Left ventricle myocardium inferior (tissue), 1 donor: ENCODE measurements at regions not wholly inside any gene's neighbourhood (a gene's known extent, or its start where the extent isn't known, plus 50 kb on each side); places are given as distances from the start of the nearest gene placed in this dataset.

Experiments used
- DNase-seq: peaks from one replicate; pipeline ENCODE4 v3.0.0-alpha.2; 2020
- H3K27ac ChIP-seq: fragments of 200-600 bp; replicated peaks from 2 replicates; pipeline ENCODE4 v1.8.0; 2021
- H3K27me3 ChIP-seq: fragments of 200-600 bp; 2 replicates; pipeline ENCODE4 v1.8.0; 2021; ENCODE audit warnings: low read depth
- H3K36me3 ChIP-seq: fragments of 200-600 bp; 2 replicates; pipeline ENCODE4 v1.8.0; 2021
- H3K4me1 ChIP-seq: fragments of 200-600 bp; 2 replicates; pipeline ENCODE4 v1.8.0; 2021
- H3K4me3 ChIP-seq: fragments of 200-600 bp; 2 replicates; pipeline ENCODE4 v1.8.0; 2021; ENCODE audit warnings: mild to moderate bottlenecking, moderate library complexity
- H3K9me3 ChIP-seq: fragments of 200-600 bp; replicated peaks from 2 replicates; pipeline ENCODE4 v1.8.0; 2021
- CTCF ChIP-seq: fragments of 200-600 bp; IDR thresholded peaks from 2 replicates; pipeline ENCODE4 v1.8.0; 2021; ENCODE audit warnings: antibody characterized with exemption, mild to moderate bottlenecking, borderline replicate concordance
- intact Hi-C: fragments of 100-400 bp; cut with micrococcal nuclease; formaldehyde crosslinking; loops from one replicate; pipeline ENCODE4 v1.11.0; 2022
- donor health status: DM: no; HTN: yes; CAD: no; lungs with severe emphysema.

DNA sequence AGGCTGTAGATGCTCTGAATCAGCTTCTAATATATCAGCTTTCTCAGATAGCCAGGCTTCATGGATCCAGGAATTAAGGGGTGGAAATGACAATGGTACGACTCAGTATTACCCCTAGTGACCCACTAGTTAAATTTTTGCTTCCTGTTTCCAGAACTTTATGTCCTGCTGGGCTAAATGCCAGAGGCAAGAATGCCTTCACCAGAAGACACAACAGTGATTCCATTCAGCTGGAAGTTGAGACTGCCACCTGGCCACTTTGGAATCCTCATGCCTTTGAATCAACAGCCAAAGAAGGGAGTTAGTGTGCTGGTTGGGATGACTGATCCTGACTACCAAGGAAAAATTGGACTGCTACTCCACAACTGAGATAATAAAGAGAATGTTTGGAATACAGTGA, 239.1 kb downstream of the ASXL3 start:
- H3K27me3 ChIP-seq, result no peaks in the 10 kb centered on the region
- intact Hi-C loops, result no loop called here
- H3K36me3 ChIP-seq, result no peaks in the 10 kb centered on the region
- H3K9me3 ChIP-seq, result peaks cover 11% of the 10 kb centered on the region
- no peak for TF ChIP-seq CTCF
- H3K27ac ChIP-seq, result no peak overlapping the region
- no peak overlapping the region for H3K4me3 ChIP-seq
- H3K4me1 ChIP-seq, result no peaks in the 10 kb centered on the region
- DNase-seq, result no peak

DNA sequence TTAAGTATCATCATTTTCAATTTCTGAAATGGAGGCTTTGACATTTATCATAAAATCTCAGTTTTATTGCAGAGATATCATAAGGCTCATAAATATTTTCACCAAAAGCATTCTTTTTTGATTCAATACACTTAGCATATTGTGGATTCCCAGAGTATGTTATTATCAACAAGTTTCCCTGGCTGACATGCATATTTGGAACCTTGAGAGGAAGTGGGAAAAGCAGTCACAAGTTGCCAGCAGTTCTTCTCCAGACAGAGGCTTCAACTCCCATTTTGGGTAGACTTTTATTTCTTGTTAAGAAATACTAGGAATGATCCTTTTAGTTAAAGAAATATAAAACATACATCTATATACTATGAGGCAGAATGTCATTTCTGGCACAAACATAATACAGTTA, 236.5 kb downstream of the ASXL3 start:
- no peak for DNase-seq
- H3K4me1 ChIP-seq, result no peaks in the 10 kb centered on the region
- H3K27me3 ChIP-seq, result no peaks in the 10 kb centered on the region
- H3K4me3 ChIP-seq, result no peak overlapping the region
- TF ChIP-seq CTCF, result no peak
- no peak overlapping the region for H3K27ac ChIP-seq
- H3K36me3 ChIP-seq, result no peaks in the 10 kb centered on the region
- peaks cover 9% of the 10 kb centered on the region for H3K9me3 ChIP-seq
- intact Hi-C loops, result no loop called here

- TF ChIP-seq CTCF, result no peak
- Histone ChIP-seq H3K27ac (no peak overlapping the region), H3K9me3 (no peaks in the 10 kb centered on the region), H3K27me3 (no peaks in the 10 kb centered on the region), H3K36me3 (no peaks in the 10 kb centered on the region), H3K4me1 (no peaks in the 10 kb centered on the region), H3K4me3 (no peak overlapping the region)
- intact Hi-C loops, result no loop called here
- no peak for DNase-seq
Measured at GRCh38 chr18:33812186-33812585, 234.2 kb downstream of the ASXL3 start.

GRCh38 chr18:33805592-33805991, 227.6 kb downstream of the ASXL3 start:
- DNase-seq, result no peak
- H3K9me3 ChIP-seq, result no peaks in the 10 kb centered on the region
- H3K4me3 ChIP-seq, result no peak overlapping the region
- H3K27me3 ChIP-seq, result no peaks in the 10 kb centered on the region
- no peak overlapping the region for H3K27ac ChIP-seq
- intact Hi-C loops, result no loop called here
- no peaks in the 10 kb centered on the region for H3K4me1 ChIP-seq
- TF ChIP-seq CTCF, result no peak
- H3K36me3 ChIP-seq, result no peaks in the 10 kb centered on the region

DNA sequence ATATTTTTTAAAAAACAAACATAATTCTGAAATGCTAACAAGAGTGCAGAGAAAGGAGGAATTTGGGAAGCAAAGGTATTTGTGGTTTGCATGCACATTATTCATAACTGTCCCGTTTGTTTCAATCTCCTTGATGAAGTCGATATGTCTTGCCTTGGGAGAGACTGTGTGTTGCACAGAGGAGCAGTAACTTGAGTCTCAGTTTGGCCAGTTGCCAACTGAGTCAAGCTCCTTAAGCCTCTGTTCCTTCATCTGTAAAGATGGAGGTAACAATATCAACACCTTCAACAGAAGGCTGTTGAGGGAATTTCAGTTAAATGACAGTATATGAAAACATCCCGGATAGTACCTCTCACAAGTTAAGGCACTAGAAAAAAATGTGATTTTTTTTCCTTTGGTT, 226.2 kb downstream of the ASXL3 start:
- H3K4me1 ChIP-seq, result no peaks in the 10 kb centered on the region
- no peak overlapping the region for H3K4me3 ChIP-seq
- TF ChIP-seq CTCF, result no peak
- no peaks in the 10 kb centered on the region for H3K9me3 ChIP-seq
- DNase-seq, result no peak
- H3K36me3 ChIP-seq, result no peaks in the 10 kb centered on the region
- H3K27ac ChIP-seq, result no peak overlapping the region
- intact Hi-C loops, result no loop called here
- H3K27me3 ChIP-seq, result no peaks in the 10 kb centered on the region

DNA sequence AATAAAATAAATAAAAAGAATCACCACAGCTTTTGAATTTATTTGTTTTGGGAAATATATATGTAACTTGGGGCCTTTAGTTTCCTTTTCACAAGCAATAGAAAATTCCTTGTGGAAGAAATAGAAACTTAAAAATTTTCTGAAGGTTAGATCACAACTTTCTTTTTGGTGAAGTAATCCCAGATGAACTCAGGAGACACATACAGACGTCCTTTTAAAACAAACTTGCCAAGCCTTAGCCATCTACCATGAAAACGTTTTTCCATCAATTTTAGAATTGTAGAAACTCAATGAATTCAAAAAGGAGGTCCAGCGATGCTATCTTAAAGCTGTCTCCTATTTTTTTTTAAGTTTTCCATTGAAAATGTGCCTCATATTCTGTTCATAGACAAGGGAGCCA, 225.6 kb downstream of the ASXL3 start:
- no peak for TF ChIP-seq CTCF
- no peaks in the 10 kb centered on the region for H3K4me1 ChIP-seq
- no peaks in the 10 kb centered on the region for H3K9me3 ChIP-seq
- intact Hi-C loops, result no loop called here
- no peak for DNase-seq
- H3K27ac ChIP-seq, result no peak overlapping the region
- no peaks in the 10 kb centered on the region for H3K27me3 ChIP-seq
- no peaks in the 10 kb centered on the region for H3K36me3 ChIP-seq
- no peak overlapping the region for H3K4me3 ChIP-seq
